Ishikawa (cell line): ENCODE measurements at regions not wholly inside any gene's neighbourhood (a gene's known extent, or its start where the extent isn't known, plus 50 kb on each side); places are given as distances from the start of the nearest gene placed in this dataset.

Experiments used
- CEBPB ChIP-seq: IDR thresholded peaks from 2 replicates; pipeline ENCODE4 v1.6.1; 2012
- CREB1 ChIP-seq: IDR thresholded peaks from 2 replicates; pipeline ENCODE4 v1.6.1; 2012; ENCODE audit warnings: low read depth
- EP300 ChIP-seq: IDR thresholded peaks from 2 replicates; pipeline ENCODE4 v1.6.1; 2012; ENCODE audit warnings: borderline replicate concordance
- FOXM1 ChIP-seq: IDR thresholded peaks from 2 replicates; pipeline ENCODE4 v1.6.1; 2012; ENCODE audit warnings: low read depth, borderline replicate concordance
- REST ChIP-seq: IDR thresholded peaks from 2 replicates; pipeline ENCODE4 v1.6.1; 2012; ENCODE audit warnings: low read depth, mild to moderate bottlenecking
- TAF1 ChIP-seq: IDR thresholded peaks from 2 replicates; pipeline ENCODE4 v1.6.1; 2012; ENCODE audit warnings: low read depth, mild to moderate bottlenecking
- TCF12 ChIP-seq: IDR thresholded peaks from 2 replicates; pipeline ENCODE4 v1.6.1; 2012; ENCODE audit warnings: low read depth
- YY1 ChIP-seq: IDR thresholded peaks from 2 replicates; pipeline ENCODE4 v1.6.1; 2012; ENCODE audit warnings: low read depth
- TF ChIP-seq, protein P1 (sequence below): IDR thresholded peaks from 2 replicates; pipeline ENCODE4 v1.6.1; 2012

DNA sequence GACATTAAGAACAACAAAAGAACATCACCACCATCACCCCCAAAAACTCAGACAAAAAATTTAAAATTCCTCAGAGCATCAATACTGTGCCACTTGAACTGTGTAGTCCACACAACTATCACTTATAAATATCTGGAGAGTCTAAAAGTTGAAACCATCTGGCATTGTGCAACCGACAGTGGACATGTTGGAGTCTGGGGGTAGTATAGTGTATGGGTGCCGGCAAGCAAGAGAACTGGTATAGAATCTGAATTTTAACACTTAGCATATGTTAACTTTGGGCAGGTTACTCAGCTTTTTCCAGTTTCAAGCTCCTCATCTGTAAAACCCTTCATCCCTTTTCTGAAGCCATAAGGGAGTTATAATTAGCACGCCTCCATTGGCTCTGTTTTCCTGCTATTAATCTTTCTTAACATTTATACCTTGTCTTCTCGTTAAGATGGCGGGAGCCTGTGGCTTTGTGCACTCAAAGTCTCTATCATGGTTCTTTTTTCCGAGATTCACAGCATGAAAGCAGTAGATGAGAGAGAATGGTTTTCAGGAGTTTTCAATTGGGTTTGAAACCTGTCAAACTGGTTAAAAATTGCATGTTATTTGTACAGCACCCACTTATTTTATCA lies 255.7 kb upstream of the TBL1XR1 start:
- TF ChIP-seq FOXM1, result no peak
- no peak for TF ChIP-seq TCF12
- TF ChIP-seq CEBPB, result no peak; the same call in 1 of the 2 replicates
- no peak for TF ChIP-seq EP300
- TF ChIP-seq REST, result no peak
- TF ChIP-seq CREB1, result no peak
- TF ChIP-seq YY1, result no peak
- TF ChIP-seq, protein P1, sequence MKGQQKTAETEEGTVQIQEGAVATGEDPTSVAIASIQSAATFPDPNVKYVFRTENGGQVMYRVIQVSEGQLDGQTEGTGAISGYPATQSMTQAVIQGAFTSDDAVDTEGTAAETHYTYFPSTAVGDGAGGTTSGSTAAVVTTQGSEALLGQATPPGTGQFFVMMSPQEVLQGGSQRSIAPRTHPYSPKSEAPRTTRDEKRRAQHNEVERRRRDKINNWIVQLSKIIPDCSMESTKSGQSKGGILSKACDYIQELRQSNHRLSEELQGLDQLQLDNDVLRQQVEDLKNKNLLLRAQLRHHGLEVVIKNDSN, result no peak
- TF ChIP-seq TAF1, result no peak
